ENCODE measurements at regions not wholly inside any gene's neighbourhood (a gene's known extent, or its start where the extent isn't known, plus 50 kb on each side); places are given as distances from the start of the nearest gene placed in this dataset.
"Not testable (repeated sequence)": the region's sequence is repeated elsewhere in the genome, so short reads cannot be mapped to it uniquely, and the experiment has no call there.

DNA sequence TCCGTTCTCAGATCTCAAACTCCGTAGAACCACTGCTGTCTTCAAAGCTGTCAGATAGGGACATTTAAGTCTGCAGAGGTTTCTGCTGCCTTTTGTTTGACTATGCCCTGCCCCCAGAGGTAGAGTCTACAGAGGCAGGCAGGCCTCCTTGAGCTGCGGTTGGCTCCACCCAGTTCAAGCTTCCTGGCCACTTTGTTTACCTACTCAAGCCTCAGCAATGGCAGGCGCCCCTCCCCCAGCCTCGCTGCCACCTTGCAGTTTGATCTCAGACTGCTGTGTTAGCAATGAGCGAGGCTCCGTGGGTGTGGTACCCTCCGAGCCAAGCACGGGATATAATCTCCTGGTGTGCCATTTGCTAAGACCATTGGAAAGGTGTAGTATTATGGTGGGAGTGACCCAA lies 634.9 kb upstream of the SGO1 start:
- TF ChIP-seq EZH2phosphoT487 (IDR thresholded peaks at IDR 0.05; ENCODE audit: insufficient read depth, low read depth); EZH2 (IDR thresholded peaks at IDR 0.05; ENCODE audit: insufficient read depth, poor library complexity, severe bottlenecking): not testable (repeated sequence)
